Stimulated activated CD4-positive, alpha-beta T cell treated with anti-CD3 and anti-CD28 coated beads, TNF-alpha, amount 100 ng/mL, for 48 hours (primary cell): ENCODE measurements at regions not wholly inside any gene's neighbourhood (a gene's known extent, or its start where the extent isn't known, plus 50 kb on each side); places are given as distances from the start of the nearest gene placed in this dataset.

Experiments
- DNase-seq, 3 donors: peaks; one replicate each; pipeline ENCODE4 v3.0.0-alpha.2; 2020; ENCODE audit warnings: low read depth in 3 of 3

GRCh38 chr7:118573085-118573484, 348.6 kb downstream of the ANKRD7 start:
- DNase-seq: no peak

GRCh38 chr7:118575393-118575948, 351.0 kb downstream of the ANKRD7 start:
- no peak for DNase-seq

- no peak for DNase-seq
Measured at GRCh38 chr7:118580743-118581382, 356.4 kb downstream of the ANKRD7 start.

- DNase-seq: no peak
Measured at GRCh38 chr7:118583641-118584040, 359.1 kb downstream of the ANKRD7 start.

GRCh38 chr7:118586248-118586647, 361.7 kb downstream of the ANKRD7 start:
- no peak for DNase-seq

- no peak for DNase-seq
Measured at GRCh38 chr7:118590107-118590506, 365.6 kb downstream of the ANKRD7 start.

GRCh38 chr7:118602090-118602489, 377.6 kb downstream of the ANKRD7 start:
- DNase-seq: no peak

GRCh38 chr7:118606602-118607001, 382.1 kb downstream of the ANKRD7 start:
- DNase-seq: no peak

GRCh38 chr7:118609207-118609606, 384.7 kb downstream of the ANKRD7 start:
- DNase-seq: no peak

- no peak for DNase-seq
Measured at GRCh38 chr7:118615681-118616080, 391.2 kb downstream of the ANKRD7 start.

GRCh38 chr7:118621810-118622360, 397.4 kb downstream of the ANKRD7 start:
- DNase-seq: no peak

- DNase-seq: no peak
Measured at GRCh38 chr7:118626739-118627138, 402.2 kb downstream of the ANKRD7 start.

GRCh38 chr7:118627467-118627866, 403.0 kb downstream of the ANKRD7 start:
- no peak for DNase-seq

GRCh38 chr7:118629898-118630438, 405.5 kb downstream of the ANKRD7 start:
- DNase-seq: no peak

- no peak for DNase-seq
Measured at GRCh38 chr7:118642396-118642795, 417.9 kb downstream of the ANKRD7 start.

GRCh38 chr7:118644346-118644745, 419.8 kb downstream of the ANKRD7 start:
- no peak for DNase-seq

- DNase-seq: no peak
Measured at GRCh38 chr7:118648002-118648401, 423.5 kb downstream of the ANKRD7 start.

- no peak for DNase-seq
Measured at GRCh38 chr7:118657391-118658005, 433.0 kb downstream of the ANKRD7 start.

- no peak for DNase-seq
Measured at GRCh38 chr7:118662266-118662665, 437.8 kb downstream of the ANKRD7 start.

- DNase-seq: no peak
Measured at GRCh38 chr7:118664498-118664897, 440.0 kb downstream of the ANKRD7 start.

GRCh38 chr7:118671149-118671548, 446.6 kb downstream of the ANKRD7 start:
- DNase-seq: no peak

- no peak for DNase-seq
Measured at GRCh38 chr7:118684796-118685195, 460.3 kb downstream of the ANKRD7 start.

- no peak for DNase-seq
Measured at GRCh38 chr7:118689403-118689802, 464.9 kb downstream of the ANKRD7 start.
